ENCODE measurements at regions not wholly inside any gene's neighbourhood (a gene's known extent, or its start where the extent isn't known, plus 50 kb on each side); places are given as distances from the start of the nearest gene placed in this dataset.

DNA sequence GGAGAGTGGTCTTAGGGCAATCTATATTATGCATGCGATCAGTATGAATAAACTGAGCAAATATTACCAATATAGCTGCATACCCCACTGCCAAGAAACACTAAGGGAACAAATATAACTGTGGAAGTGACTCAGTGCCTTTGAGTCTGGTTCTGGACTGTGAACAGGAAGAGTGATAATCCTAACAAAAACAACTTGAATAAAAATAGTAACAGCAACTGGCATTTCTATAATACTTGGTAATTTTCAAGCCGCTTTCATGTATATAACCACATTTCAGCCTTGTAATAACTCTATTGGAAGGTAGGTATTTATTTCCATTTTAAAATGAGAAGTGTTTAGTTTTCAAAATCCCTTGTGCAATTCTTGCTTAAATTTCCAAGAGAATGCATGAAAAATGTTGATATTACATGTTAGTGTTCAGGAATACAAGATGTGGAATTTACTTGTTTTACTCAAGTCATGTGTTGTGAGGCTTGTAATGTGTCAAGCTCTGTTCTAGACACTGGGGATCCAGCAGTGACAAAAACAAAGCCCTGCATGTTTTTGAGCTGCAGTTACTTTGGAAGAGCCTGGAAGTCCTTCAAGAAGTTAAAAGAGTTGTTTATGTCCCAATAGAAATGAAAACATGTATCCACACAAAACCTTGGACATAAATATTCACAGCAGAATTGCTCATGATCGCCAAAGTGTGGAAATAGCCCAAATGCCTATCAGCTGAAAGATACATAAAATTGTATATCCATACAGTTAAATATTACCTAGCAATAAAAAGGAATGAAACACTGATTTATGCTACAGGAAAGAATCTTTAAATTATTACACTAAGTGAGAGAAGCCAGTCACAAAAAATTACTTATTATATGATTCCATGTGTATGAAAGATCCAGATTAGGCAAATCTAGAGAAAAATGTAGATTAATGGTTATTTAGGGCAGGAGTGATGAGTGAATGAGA lies 338.1 kb upstream of the TMEM132C start:
- TF ChIP-seq, protein P1, sequence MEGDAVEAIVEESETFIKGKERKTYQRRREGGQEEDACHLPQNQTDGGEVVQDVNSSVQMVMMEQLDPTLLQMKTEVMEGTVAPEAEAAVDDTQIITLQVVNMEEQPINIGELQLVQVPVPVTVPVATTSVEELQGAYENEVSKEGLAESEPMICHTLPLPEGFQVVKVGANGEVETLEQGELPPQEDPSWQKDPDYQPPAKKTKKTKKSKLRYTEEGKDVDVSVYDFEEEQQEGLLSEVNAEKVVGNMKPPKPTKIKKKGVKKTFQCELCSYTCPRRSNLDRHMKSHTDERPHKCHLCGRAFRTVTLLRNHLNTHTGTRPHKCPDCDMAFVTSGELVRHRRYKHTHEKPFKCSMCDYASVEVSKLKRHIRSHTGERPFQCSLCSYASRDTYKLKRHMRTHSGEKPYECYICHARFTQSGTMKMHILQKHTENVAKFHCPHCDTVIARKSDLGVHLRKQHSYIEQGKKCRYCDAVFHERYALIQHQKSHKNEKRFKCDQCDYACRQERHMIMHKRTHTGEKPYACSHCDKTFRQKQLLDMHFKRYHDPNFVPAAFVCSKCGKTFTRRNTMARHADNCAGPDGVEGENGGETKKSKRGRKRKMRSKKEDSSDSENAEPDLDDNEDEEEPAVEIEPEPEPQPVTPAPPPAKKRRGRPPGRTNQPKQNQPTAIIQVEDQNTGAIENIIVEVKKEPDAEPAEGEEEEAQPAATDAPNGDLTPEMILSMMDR (IDR thresholded peaks at IDR 0.05; ENCODE audit: insufficient read depth, missing control alignments), result no peak
- no peak for DNase-seq (ENCODE audit: insufficient read length, low spot score)
- no peak for FAIRE-seq

DNA sequence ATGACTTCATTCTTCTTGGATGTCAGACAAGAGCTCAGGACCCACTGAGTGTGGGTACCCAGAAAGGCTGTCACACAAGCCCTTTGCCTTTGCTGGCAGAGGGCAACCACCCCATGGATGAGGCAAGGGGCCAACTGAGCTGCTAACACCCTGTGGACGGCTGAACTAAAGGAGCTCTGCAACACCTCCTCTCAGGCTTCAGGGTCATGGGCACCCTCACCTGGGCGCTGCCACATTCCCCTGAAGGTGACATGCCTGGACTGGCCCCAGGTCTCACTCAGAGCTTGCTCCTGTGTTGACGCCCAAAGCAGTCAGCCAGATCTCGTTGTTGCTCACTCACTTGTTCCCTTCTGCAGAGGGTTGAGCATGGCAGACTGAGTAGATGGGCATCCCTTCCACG lies 336.8 kb upstream of the TMEM132C start:
- DNase-seq (ENCODE audit: insufficient read length, low spot score) (no peak), FAIRE-seq (no peak)
- TF ChIP-seq, protein P1 (IDR thresholded peaks at IDR 0.05; ENCODE audit: insufficient read depth, missing control alignments), result no peak

DNA sequence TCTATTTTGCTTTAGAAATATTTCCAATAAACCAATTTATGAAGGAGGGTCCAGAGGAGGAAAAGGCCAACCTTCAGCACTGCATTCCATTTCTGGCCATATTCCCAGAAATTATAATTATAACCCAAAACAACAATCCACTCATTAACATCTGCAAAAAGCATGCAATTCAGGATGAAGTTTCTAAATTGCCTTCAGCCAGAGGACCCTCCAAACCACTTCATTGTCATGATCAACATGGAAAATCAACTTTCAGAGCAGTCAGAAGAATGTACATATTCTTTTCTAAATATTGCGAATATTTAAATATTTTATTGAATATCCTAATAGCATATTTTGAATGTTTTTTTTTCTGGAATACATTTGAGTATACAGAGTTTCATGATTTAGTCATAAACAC lies 332.6 kb upstream of the TMEM132C start:
- FAIRE-seq (no peak), DNase-seq (ENCODE audit: insufficient read length, low spot score) (no peak)
- TF ChIP-seq, protein P1 (IDR thresholded peaks at IDR 0.05; ENCODE audit: insufficient read depth, missing control alignments), result no peak

DNA sequence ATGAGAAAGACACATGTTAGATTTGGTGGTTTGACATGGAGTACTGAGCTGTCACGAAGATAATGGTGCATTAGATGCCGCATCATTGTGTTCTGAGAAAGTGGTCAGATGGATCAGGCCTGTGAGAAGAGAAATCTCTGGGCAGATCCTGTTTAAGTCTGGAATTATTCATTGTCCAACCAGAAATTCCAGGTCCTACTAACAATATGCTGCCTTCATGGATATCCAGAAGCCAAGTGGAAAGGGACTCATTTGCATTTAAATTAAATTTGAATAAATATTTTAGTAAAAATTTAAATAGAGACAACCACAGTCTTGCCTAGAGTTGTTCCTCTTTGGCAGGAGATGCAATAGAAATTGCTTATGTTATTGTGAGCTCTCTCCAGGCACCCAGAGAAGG lies 330.5 kb upstream of the TMEM132C start:
- FAIRE-seq (no peak), DNase-seq (ENCODE audit: insufficient read length, low spot score) (no peak)
- TF ChIP-seq, protein P1 (IDR thresholded peaks at IDR 0.05; ENCODE audit: insufficient read depth, missing control alignments), result no peak

DNA sequence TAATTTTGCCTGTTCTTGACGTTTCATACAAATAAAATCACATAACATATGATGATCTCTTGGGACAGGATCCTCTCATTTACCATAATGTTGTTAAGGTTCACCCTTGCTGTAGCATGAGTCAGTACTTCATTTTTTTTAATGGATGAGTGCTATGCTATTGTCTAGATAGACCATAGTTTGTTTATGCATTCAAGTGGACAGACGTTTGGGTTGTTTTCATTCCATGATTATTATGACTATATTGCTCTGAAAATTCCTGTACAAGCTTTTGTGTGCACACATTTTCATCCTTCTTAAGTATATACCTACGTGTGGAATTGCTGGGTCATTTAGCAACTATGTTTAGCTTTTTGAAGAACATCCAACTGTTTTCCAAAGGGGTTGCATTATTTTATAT lies 325.6 kb upstream of the TMEM132C start:
- DNase-seq (ENCODE audit: insufficient read length, low spot score), result no peak
- TF ChIP-seq, protein P1 (IDR thresholded peaks at IDR 0.05; ENCODE audit: insufficient read depth, missing control alignments), result no peak
- no peak for FAIRE-seq

DNA sequence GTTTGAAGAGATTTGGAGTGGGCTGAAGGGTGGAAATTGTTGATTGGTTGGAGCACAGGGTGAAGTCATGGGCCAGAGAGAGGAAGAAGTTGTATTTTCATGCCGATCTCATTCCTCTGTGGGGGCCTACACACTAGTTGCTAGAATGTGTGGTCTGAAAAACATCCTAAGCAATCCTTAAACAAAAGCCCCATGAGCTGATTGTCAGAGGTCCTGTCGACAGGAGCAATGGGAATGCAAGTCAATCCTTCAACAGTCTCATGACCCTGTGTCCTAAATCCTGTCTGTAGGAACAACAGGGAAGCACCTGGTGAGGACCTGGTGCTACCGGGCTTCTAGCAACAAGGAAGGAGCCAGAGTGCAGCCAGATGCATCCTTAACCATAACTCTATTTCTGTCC lies 324.0 kb upstream of the TMEM132C start:
- no peak for DNase-seq (ENCODE audit: insufficient read length, low spot score)
- TF ChIP-seq, protein P1 (IDR thresholded peaks at IDR 0.05; ENCODE audit: insufficient read depth, missing control alignments), result no peak
- no peak for FAIRE-seq
